GM19397 (cell line): ENCODE measurements at regions not wholly inside any gene's neighbourhood (a gene's known extent, or its start where the extent isn't known, plus 50 kb on each side); places are given as distances from the start of the nearest gene placed in this dataset.
"Not testable (repeated sequence)": the region's sequence is repeated elsewhere in the genome, so short reads cannot be mapped to it uniquely, and the experiment has no call there.

Experiments
- ATAC-seq: cut with Tn5 transposase; IDR thresholded peaks from one replicate; pipeline ENCODE4 v1.9.1; 2021; ENCODE audit warnings: mild to moderate bottlenecking, moderate library complexity; ENCODE audit not compliant: unreplicated experiment

- ATAC-seq = no peak
These were observed 305.9 kb upstream of the G2E3 start for GRCh38 chr14:30252783-30253674.

GRCh38 chr14:30256627-30257026 is 302.3 kb upstream of the G2E3 start:
- ATAC-seq = no peak

GRCh38 chr14:30257946-30258661 is 300.9 kb upstream of the G2E3 start:
- no peak for ATAC-seq

DNA sequence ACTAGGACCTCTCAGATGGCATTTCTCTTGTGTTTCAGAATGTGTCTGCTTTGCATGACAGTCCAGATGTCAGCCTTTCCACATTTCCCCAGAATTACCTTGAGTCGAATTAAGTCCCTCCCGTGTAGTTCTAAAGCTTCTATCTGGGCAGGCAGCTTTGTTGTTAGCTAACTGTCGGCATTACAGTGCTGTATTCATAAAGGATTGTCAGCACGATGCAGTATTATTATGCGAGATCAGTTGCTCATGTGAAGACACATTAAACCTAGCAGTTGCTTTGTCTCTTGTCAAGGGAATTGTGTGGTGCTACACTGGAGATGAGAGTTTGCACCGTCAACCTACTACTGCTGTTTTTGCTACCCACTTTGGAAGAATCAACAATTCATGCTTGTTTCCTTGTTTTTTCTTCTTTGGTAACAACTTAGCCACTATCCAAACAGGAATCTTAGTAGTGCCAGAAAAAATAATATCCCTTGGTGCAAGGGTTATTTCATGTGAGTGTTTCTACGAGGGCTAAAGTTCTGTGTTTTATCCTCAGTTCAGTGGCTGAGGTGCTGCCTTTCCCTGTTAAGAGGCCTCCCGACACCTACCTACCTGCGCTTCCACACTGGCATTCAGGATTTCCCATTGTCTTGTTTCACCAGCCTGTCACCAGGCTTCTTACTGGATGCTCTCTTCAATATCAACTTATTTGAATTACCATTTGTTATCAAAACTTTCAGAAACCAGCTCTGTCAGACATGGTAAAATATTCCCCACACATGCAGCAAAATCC is 297.9 kb upstream of the G2E3 start:
- no peak for ATAC-seq

GRCh38 chr14:30264161-30264560 is 294.8 kb upstream of the G2E3 start:
- ATAC-seq = no peak

DNA sequence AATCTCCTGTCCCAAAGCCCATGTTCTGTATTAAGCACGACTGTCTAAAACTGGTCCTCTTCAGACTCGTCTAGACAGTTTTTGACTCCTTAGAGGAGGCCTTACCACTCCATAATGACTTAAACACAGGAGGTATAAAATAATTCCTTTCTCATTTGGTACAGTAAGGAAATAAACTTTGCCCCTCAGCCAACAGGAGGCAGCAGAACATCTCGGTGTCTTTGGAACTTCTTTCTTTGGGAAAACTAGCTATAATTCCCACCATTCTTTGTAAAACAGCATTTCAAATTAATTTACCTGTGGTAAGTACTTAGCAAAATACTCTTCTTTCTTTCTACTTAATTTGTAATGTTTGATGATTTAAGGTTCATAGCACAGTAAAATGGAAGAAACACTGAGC is 292.7 kb upstream of the G2E3 start:
- ATAC-seq = no peak

DNA sequence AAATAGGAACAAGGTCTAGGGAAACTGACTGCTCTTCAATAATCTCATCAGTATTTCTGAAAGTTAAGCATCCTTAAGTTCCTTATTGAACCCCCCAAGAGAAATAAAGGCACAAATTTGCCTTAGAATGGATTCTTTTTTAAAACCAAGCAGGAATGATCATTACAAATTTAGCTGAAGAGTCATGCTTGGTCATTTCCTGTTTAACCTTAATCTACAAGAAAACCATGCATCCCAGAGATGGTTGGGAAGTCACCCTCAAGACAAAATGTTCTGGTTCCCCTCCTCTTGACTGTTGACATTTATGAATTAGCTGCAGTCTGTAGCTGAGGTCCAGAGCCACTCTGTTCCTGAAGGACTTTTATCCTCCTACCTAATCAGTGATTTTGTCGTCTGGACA is 291.8 kb upstream of the G2E3 start:
- ATAC-seq = no peak

GRCh38 chr14:30270200-30271161 is 288.5 kb upstream of the G2E3 start:
- ATAC-seq = peak; percentile 98

DNA sequence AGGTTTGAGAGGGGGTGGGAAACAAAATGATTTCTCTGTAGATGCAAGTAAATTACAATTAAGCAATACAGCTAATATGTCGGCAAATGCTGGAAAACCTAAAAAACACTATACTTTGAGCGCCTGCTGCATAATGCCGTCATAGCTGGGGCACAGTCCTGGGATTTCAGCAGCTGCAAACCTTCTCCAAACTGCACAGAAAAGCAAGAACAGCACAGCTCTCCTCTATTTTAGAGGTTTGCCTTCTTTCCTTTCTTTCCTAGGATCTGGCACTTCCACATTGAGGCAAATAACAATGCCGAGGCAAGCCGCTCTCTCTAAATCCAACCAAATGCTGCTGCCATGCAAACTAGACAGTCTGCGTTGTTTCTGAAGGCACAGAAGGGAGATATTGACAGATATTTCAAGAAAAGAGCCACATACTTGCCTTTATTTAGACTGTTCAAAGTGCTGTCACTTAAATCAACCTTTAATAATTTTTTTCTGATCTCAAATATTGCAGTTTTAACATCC is 287.1 kb upstream of the G2E3 start:
- ATAC-seq = no peak

DNA sequence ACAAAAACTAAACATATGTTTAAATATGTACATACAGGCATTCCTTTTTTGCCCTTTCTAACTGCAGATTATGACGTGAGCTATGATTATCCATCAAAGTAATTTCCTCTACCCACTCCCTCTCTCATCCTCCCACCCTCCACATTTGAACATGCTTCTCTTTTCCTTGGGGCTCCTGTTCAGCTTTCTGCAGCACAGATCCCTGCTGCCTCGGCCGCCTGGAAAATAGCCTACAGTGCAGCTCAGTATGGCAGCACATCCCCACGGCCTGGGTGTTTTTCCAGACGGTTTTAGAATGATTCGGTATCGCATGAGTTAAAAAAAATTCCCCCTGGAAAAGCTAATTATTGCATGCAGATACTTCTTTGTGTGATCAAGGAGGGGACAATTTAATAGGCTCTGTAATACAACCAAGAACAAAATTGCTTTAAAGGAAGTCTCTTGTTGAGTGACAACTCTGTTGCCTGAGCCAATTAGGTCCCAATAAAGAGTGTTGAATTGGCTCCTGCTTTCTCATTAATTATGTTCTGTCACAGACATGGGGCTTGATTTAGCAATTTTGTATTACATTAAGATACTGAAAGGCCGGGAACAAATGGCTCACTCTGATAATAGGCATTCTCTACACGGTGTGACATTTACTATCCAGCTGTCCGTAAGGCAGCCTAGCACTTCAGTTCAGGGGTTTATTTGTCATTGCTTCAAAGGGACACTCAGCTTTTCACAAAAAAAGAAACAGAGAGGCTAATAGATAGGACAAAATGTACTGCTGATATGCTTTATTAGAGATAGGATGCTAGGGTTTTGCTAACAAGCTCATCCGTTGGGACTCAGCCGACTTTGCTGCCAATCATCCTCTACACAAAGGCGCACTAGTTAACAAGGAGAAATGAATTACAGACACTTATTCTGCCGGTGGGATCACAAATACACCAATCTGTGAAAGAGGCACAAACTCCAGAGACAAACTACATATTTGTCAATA is 285.8 kb upstream of the G2E3 start:
- ATAC-seq = no peak

GRCh38 chr14:30275604-30276003 is 283.4 kb upstream of the G2E3 start:
- ATAC-seq = no peak

DNA sequence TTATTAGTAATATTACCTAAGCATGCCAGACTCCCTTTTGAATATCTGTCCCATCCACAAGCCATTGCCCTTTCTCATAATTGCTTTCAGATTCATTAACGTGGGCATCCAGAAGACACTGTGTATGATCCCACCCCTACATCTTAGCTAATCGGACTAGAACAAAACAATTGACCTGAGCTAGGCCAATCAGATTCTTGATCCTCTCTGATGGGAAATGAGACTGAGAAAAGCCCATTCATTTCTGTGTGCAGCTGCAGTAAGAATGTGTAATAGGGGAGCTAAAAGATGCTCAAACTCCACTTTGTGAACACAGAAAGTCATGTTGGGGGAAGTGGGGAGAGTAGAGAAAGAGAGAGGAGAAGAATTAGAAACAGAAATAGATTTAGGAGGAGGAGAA is 281.7 kb upstream of the G2E3 start:
- no peak for ATAC-seq

DNA sequence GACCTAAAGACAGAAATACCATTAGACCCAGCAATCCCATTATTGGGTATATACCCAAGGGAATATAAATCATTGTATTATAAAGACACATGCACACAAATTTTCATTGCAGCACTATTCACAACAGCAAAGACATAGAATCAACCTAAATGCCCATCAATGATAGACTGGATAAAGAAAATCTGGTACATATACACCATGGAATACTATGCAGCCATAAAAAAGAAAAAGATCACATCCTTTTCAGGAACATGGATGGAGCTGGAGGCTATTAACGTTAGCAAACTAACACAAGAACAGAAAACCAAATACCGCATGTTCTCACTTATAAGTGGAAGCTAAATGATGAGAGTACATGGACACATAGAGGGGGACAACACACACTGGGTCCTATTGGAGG is 280.1 kb upstream of the G2E3 start:
- ATAC-seq = not testable (repeated sequence)

DNA sequence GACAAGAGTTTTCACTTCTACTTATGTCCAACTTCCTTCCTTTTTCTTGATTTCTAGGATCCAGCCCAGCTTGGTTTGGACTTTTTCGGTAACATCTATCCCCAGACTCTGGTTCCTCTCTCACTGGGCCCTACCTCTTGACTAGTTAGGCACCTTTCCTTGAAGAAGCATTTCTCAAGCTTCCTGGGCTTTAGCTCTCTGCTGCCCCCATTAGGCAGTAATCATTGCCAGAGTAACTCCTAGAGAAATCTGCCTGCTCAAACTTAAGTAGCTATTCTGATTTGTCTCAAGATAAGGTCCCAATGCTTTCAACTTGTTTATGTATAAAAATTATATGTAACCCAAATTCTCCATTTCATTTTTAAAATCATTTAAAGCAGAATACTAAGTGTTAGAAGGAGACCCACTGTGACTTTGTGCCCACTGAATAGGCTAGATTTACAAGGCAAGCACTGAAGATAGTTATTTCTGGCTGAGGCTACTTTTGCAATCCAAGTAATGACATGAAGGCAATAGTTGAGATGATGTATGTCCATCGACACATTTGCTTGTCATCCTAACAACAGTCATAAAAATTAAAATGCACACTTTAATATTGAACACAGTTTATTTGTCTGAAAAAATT is 275.0 kb upstream of the G2E3 start:
- no peak for ATAC-seq

GRCh38 chr14:30284808-30285207 is 274.1 kb upstream of the G2E3 start:
- ATAC-seq = no peak

DNA sequence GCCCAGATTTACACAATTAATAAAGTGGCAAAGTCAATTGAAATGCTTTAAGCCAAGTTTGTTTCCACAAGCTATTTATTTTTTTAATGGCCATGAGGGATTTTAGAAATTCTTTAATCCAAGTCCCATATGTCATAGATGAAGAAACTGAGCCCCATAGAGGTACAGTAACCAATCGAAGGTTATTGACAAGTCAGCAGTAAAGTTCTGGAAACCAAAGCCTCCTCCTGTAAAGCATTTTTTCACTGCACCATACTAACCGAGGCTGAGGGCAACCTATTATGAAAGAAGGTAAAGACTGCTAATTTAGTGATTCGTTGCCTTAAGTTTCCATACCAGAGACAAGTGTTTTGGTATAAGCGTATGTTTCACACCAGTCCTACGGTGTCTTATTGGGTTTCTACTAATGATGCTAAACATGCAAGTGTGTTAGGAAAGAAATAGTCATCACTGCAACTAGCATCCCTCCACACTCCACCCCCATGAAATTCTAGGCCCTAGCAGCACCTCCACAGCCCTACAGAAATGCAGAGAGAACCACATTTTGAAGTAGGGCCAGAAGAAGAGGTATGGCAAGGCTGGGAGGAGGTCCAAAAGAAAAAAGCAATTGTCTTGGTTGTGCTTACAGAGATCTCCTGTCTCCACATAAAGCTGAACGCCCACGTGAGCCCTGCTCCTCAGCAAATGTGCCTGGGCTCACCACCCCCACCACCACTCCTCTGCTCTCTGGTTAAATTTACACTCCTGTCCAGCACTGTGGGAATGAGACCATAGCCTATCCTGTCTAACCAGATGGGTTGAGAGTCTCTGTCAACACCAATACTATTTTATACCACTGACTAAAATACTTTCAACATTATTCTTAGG is 271.1 kb upstream of the G2E3 start:
- ATAC-seq = no peak

- no peak for ATAC-seq
These were observed 269.0 kb upstream of the G2E3 start for GRCh38 chr14:30290001-30290400.

GRCh38 chr14:30291216-30291615 is 267.7 kb upstream of the G2E3 start:
- ATAC-seq = no peak
